HEK293 (cell line): ENCODE measurements at regions not wholly inside any gene's neighbourhood (a gene's known extent, or its start where the extent isn't known, plus 50 kb on each side); places are given as distances from the start of the nearest gene placed in this dataset.

Source experiments
- CTCF ChIA-PET: fragments of 350-600 bp; formaldehyde crosslinking; extraction: SDS; loops from one replicate; lab custom pipeline; 2021; ENCODE audit warnings: antibody characterized with exemption; lab: Yijun Ruan, JAX
- POLR2A ChIA-PET: fragments of 300-600 bp; formaldehyde crosslinking; extraction: SDS; loops from one replicate; lab custom pipeline; 2020; ENCODE audit warnings: antibody characterized with exemption, inconsistent platforms; lab: Yijun Ruan, JAX
- H3K27ac ChIP-seq: fragments of 200-500 bp; sonication (Bioruptor generic); 2 replicates; pipeline ENCODE4 v1.5.1; 2014; ENCODE audit warnings: low read depth, low read length, control low read depth, inconsistent platforms; ENCODE audit errors: extremely low read depth
- H3K36me3 ChIP-seq, 2 experiments: fragments of 200-500 bp in 1 of 2; sonication (Bioruptor generic) in 1 of 2; 1 replicate in 1 of 2; 2 replicates in 1 of 2; pipeline ENCODE4 v1.5.1; 2014 to 2017; ENCODE audit warnings: inconsistent platforms in 2 of 2, low read length in 2 of 2; ENCODE audit not compliant: control insufficient read depth in 2 of 2, insufficient read depth in 1 of 2
- H3K4me1 ChIP-seq: fragments of 200-500 bp; sonication (Bioruptor generic); 2 replicates; pipeline ENCODE4 v1.5.1; 2014; ENCODE audit warnings: mild to moderate bottlenecking, low read length, inconsistent platforms; ENCODE audit not compliant: control insufficient read depth, insufficient read depth
- H3K4me3 ChIP-seq: 2 replicates; pipeline ENCODE4 v1.5.1; 2011; ENCODE audit warnings: low read depth, mild to moderate bottlenecking, control low read depth, low read length, moderate library complexity
- H3K9me3 ChIP-seq: fragments of 200-500 bp; sonication (Bioruptor generic); 2 replicates; pipeline ENCODE4 v1.5.1; 2014; ENCODE audit warnings: low read depth, low read length, inconsistent platforms; ENCODE audit not compliant: control insufficient read depth, insufficient read depth
- EGR2 ChIP-seq: fragments of 450-650 bp; formaldehyde crosslinking; IDR thresholded peaks from 2 replicates; pipeline ENCODE4 v1.5.1; 2016; ENCODE audit warnings: low read depth, missing biosample characterization, missing genetic modification characterization
- HOXC10 ChIP-seq: sonication (generic); formaldehyde crosslinking; IDR thresholded peaks from 2 replicates; pipeline ENCODE4 v1.8.1; 2023; ENCODE audit warnings: mild to moderate bottlenecking, missing genetic modification reagents
- KLF7 ChIP-seq: fragments of 450-650 bp; formaldehyde crosslinking; IDR thresholded peaks from 2 replicates; pipeline ENCODE4 v1.5.1; 2016; ENCODE audit warnings: missing biosample characterization, missing genetic modification characterization, borderline replicate concordance
- KLF8 ChIP-seq: fragments of 450-650 bp; formaldehyde crosslinking; IDR thresholded peaks from 2 replicates; pipeline ENCODE4 v1.5.1; 2016; ENCODE audit warnings: missing biosample characterization, missing genetic modification characterization
- KLF9 ChIP-seq: fragments of 450-650 bp; formaldehyde crosslinking; IDR thresholded peaks from 2 replicates; pipeline ENCODE4 v1.5.1; 2016; ENCODE audit warnings: missing biosample characterization, missing genetic modification characterization, low read depth
- YY1 ChIP-seq: fragments of 450-650 bp; formaldehyde crosslinking; IDR thresholded peaks from 2 replicates; pipeline ENCODE4 v1.5.1; 2018; ENCODE audit warnings: missing biosample characterization, missing genetic modification characterization
- ZIC2 ChIP-seq: fragments of 450-650 bp; formaldehyde crosslinking; IDR thresholded peaks from 2 replicates; pipeline ENCODE4 v1.5.1; 2016; ENCODE audit warnings: missing biosample characterization, missing genetic modification characterization
- ZNF175 ChIP-seq: fragments of 450-650 bp; formaldehyde crosslinking; IDR thresholded peaks from 2 replicates; pipeline ENCODE4 v1.5.1; 2016; ENCODE audit warnings: missing biosample characterization, missing genetic modification characterization
- ZNF18 ChIP-seq: fragments of 450-650 bp; formaldehyde crosslinking; IDR thresholded peaks from 2 replicates; pipeline ENCODE4 v1.5.1; 2016; ENCODE audit warnings: missing biosample characterization, missing genetic modification characterization
- ZNF23 ChIP-seq: fragments of 450-650 bp; formaldehyde crosslinking; IDR thresholded peaks from 2 replicates; pipeline ENCODE4 v1.5.1; 2016; ENCODE audit warnings: missing biosample characterization, missing genetic modification characterization, borderline replicate concordance
- ZNF335 ChIP-seq: fragments of 450-650 bp; formaldehyde crosslinking; conservative IDR thresholded peaks from 2 replicates; pipeline ENCODE4 v1.5.1; 2016; ENCODE audit warnings: missing biosample characterization, missing genetic modification characterization
- ZNF341 ChIP-seq: fragments of 450-650 bp; formaldehyde crosslinking; IDR thresholded peaks from 2 replicates; pipeline ENCODE4; 2016; ENCODE audit warnings: low read depth, missing biosample characterization, missing genetic modification characterization
- ZNF391 ChIP-seq: fragments of 450-650 bp; formaldehyde crosslinking; IDR thresholded peaks from 2 replicates; pipeline ENCODE4 v1.5.1; 2016; ENCODE audit warnings: low read depth, missing biosample characterization, missing genetic modification characterization, borderline replicate concordance
- ZNF449 ChIP-seq: fragments of 450-650 bp; formaldehyde crosslinking; IDR thresholded peaks from 2 replicates; pipeline ENCODE4 v1.5.1; 2017; ENCODE audit warnings: missing biosample characterization, mild to moderate bottlenecking, missing genetic modification characterization, moderate library complexity
- ZNF544 ChIP-seq: fragments of 450-650 bp; formaldehyde crosslinking; IDR thresholded peaks from 2 replicates; pipeline ENCODE4 v1.5.0; 2017; ENCODE audit warnings: missing biosample characterization, missing genetic modification characterization
- ZNF558 ChIP-seq: fragments of 450-650 bp; formaldehyde crosslinking; IDR thresholded peaks from 2 replicates; pipeline ENCODE4 v1.5.1; 2016; ENCODE audit warnings: missing biosample characterization, missing genetic modification characterization
- ZNF623 ChIP-seq: fragments of 450-650 bp; formaldehyde crosslinking; IDR thresholded peaks from 2 replicates; pipeline ENCODE4 v1.5.1; 2016; ENCODE audit warnings: missing biosample characterization, missing genetic modification characterization
- TF ChIP-seq, protein P1 (sequence below): fragments of 450-650 bp; formaldehyde crosslinking; conservative IDR thresholded peaks from 2 replicates; pipeline ENCODE4 v1.5.1; 2016; ENCODE audit warnings: low read depth, missing biosample characterization, missing genetic modification characterization

DNA sequence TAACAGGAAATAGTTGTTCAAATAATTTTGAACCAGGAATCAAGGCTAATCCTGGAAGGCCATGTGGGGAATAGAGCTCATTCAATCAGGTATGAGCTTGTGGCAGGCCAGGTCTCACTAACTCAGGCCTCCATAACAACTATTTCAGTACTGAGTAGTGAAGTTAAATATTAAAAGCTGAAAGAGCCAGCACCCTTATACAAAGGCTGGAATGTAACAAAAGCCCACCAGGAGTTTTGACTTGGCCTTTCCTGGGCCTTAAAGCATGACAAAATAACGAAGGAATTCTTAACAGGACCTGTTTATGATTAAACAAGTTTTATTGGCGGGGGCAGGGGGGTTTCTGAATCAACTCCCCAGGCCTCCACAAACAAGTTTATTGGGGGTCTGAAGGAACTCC lies 1146.7 kb downstream of the CDH9 start:
- no peaks in the 10 kb centered on the region for H3K36me3 ChIP-seq
- POLR2A ChIA-PET, result no interaction called here
- H3K27ac ChIP-seq, result no peak overlapping the region
- H3K4me3 ChIP-seq, result no peak overlapping the region
- H3K4me1 ChIP-seq, result no peaks in the 10 kb centered on the region
- TF ChIP-seq KLF9 (tag by site-specific recombination), result no peak
- TF ChIP-seq ZNF175 (tag by site-specific recombination), result no peak
- TF ChIP-seq ZNF23 (tag by site-specific recombination), result no peak
- no peak for TF ChIP-seq ZNF391
- TF ChIP-seq ZNF449 (tag by site-specific recombination), result no peak
- TF ChIP-seq EGR2 (tag by site-specific recombination), result no peak
- TF ChIP-seq, protein P1, sequence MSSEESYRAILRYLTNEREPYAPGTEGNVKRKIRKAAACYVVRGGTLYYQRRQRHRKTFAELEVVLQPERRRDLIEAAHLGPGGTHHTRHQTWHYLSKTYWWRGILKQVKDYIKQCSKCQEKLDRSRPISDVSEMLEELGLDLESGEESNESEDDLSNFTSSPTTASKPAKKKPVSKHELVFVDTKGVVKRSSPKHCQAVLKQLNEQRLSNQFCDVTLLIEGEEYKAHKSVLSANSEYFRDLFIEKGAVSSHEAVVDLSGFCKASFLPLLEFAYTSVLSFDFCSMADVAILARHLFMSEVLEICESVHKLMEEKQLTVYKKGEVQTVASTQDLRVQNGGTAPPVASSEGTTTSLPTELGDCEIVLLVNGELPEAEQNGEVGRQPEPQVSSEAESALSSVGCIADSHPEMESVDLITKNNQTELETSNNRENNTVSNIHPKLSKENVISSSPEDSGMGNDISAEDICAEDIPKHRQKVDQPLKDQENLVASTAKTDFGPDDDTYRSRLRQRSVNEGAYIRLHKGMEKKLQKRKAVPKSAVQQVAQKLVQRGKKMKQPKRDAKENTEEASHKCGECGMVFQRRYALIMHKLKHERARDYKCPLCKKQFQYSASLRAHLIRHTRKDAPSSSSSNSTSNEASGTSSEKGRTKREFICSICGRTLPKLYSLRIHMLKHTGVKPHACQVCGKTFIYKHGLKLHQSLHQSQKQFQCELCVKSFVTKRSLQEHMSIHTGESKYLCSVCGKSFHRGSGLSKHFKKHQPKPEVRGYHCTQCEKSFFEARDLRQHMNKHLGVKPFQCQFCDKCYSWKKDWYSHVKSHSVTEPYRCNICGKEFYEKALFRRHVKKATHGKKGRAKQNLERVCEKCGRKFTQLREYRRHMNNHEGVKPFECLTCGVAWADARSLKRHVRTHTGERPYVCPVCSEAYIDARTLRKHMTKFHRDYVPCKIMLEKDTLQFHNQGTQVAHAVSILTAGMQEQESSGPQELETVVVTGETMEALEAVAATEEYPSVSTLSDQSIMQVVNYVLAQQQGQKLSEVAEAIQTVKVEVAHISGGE (tag by site-specific recombination), result no peak
- TF ChIP-seq ZNF623 (tag by site-specific recombination), result no peak
- TF ChIP-seq ZNF544 (tag by site-specific recombination), result no peak
- TF ChIP-seq KLF8 (tag by site-specific recombination), result no peak
- TF ChIP-seq ZNF558, result no peak
- no peak for TF ChIP-seq ZNF341 (tag by site-specific recombination)
- TF ChIP-seq ZNF18 (tag by site-specific recombination), result no peak
- TF ChIP-seq HOXC10 (CRISPR knock-in tag), result no peak
- TF ChIP-seq, all 188 proteins: peak for 0
- CTCF ChIA-PET, result no interaction called here
- H3K9me3 ChIP-seq, result no peaks in the 10 kb centered on the region; the same call in 1 of the 2 replicates

GRCh38 chr5:25881318-25882036 lies 1156.9 kb downstream of the CDH9 start:
- Histone ChIP-seq H3K4me1 (no peaks in the 10 kb centered on the region), H3K9me3 (no peaks in the 10 kb centered on the region), H3K4me3 (no peak overlapping the region), H3K36me3 (no peaks in the 10 kb centered on the region), H3K27ac (no peak overlapping the region)
- ChIA-PET POLR2A (no interaction called here), CTCF (no interaction called here)
- no peak for TF ChIP-seq ZNF335 (tag by site-specific recombination)
- no peak for TF ChIP-seq ZIC2
- no peak for TF ChIP-seq YY1 (tag by site-specific recombination)
- TF ChIP-seq KLF7 (tag by site-specific recombination), result no peak
